GM12865 (cell line): ENCODE measurements at regions not wholly inside any gene's neighbourhood (a gene's known extent, or its start where the extent isn't known, plus 50 kb on each side); places are given as distances from the start of the nearest gene placed in this dataset.

Experiments
- DNase-seq: peaks from one replicate; pipeline ENCODE4 v3.0.0; 2010; ENCODE audit warnings: low read depth
- H3K4me3 ChIP-seq: 2 replicates; pipeline ENCODE4 v1.5.1; 2011; ENCODE audit warnings: mild to moderate bottlenecking, low read depth, low read length, control low read depth
- CTCF ChIP-seq: IDR thresholded peaks from 2 replicates; pipeline ENCODE4 v1.5.1; 2011; ENCODE audit warnings: low read length, control low read depth, low read depth, inconsistent platforms; ENCODE audit not compliant: insufficient read depth; ENCODE audit errors: missing control alignments

- no peak for TF ChIP-seq CTCF
- DNase-seq, result no peak
- no peak overlapping the region for H3K4me3 ChIP-seq
These were observed 137.6 kb upstream of the RUNX3 start for GRCh38 chr1:25067518-25068251.

GRCh38 chr1:25066731-25067517 is 136.8 kb upstream of the RUNX3 start:
- no peak for DNase-seq

GRCh38 chr1:25066256-25066655 is 136.2 kb upstream of the RUNX3 start:
- TF ChIP-seq CTCF, result no peak
- DNase-seq, result no peak
- no peak overlapping the region for H3K4me3 ChIP-seq

More at GRCh38 chr1:25066731-25067517, 136.8 kb upstream of the RUNX3 start:
- no peak for TF ChIP-seq CTCF
- no peak overlapping the region for H3K4me3 ChIP-seq

- no peak overlapping the region for H3K4me3 ChIP-seq
- no peak for DNase-seq
- TF ChIP-seq CTCF, result no peak
These were observed 135.7 kb upstream of the RUNX3 start for GRCh38 chr1:25065795-25066238.

GRCh38 chr1:25065321-25065721 is 135.2 kb upstream of the RUNX3 start:
- no peak for TF ChIP-seq CTCF
- no peak overlapping the region for H3K4me3 ChIP-seq
- DNase-seq, result no peak

- peak; percentile 22 for DNase-seq
- TF ChIP-seq CTCF, result no peak
These were observed 134.6 kb upstream of the RUNX3 start for GRCh38 chr1:25064465-25065240.

More at GRCh38 chr1:25064465-25065240, 134.6 kb upstream of the RUNX3 start:
- H3K4me3 ChIP-seq, result no peak overlapping the region
